ENCODE measurements at regions not wholly inside any gene's neighbourhood (a gene's known extent, or its start where the extent isn't known, plus 50 kb on each side); places are given as distances from the start of the nearest gene placed in this dataset.

DNA sequence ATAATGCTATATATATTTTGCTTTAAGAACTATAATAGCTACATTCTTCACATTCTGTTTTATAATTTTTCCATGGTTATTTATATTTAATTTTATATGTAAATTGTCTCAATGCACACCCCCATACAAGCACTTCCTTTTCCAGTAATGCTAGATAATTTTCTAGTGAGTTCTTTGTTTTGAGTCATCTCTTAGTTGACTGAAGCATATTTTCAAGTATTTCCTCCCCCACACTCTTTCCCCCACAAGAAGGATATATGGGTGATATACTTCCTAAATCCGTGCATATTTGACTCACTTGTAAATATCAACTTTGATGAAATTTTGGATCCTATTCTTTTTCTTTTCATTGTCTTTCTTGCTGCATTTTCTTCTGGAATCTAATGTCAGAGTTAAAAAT lies 82.1 kb upstream of the SRSF6 start:
- ChIA-PET POLR2A (no interaction called here), CTCF (interaction anchor here (0.7 kb wide), 1 partner anchor 45 kb away, joined by 3 read pairs; no protein-coding TSS in a partner anchor)
- TF ChIP-seq FOXM1 (IDR thresholded peaks at IDR 0.05; ENCODE audit: borderline replicate concordance) (no peak), NFRKB (IDR thresholded peaks at IDR 0.05) (no peak), SP1 (IDR thresholded peaks at IDR 0.05) (no peak), BHLHE40 (IDR thresholded peaks at IDR 0.05; ENCODE audit: borderline replicate concordance) (no peak), FOXK2 (IDR thresholded peaks at IDR 0.05) (no peak), LEF1 (IDR thresholded peaks at IDR 0.05; ENCODE audit: borderline replicate concordance) (no peak), ARNT (IDR thresholded peaks at IDR 0.05) (no peak), ZNF384 (IDR thresholded peaks at IDR 0.05) (no peak), TARDBP (IDR thresholded peaks at IDR 0.05) (no peak), FOXA1 (IDR thresholded peaks at IDR 0.05) (no peak), CTBP1 (IDR thresholded peaks at IDR 0.05; ENCODE audit: borderline replicate concordance) (no peak), SUZ12 (IDR thresholded peaks at IDR 0.05) (no peak), ELF4 (IDR thresholded peaks at IDR 0.05) (no peak), HDGF (IDR thresholded peaks at IDR 0.05; ENCODE audit: borderline replicate concordance) (no peak), L3MBTL2 (conservative IDR thresholded peaks at IDR 0.05) (no peak)
- TF ChIP-seq, protein P1, sequence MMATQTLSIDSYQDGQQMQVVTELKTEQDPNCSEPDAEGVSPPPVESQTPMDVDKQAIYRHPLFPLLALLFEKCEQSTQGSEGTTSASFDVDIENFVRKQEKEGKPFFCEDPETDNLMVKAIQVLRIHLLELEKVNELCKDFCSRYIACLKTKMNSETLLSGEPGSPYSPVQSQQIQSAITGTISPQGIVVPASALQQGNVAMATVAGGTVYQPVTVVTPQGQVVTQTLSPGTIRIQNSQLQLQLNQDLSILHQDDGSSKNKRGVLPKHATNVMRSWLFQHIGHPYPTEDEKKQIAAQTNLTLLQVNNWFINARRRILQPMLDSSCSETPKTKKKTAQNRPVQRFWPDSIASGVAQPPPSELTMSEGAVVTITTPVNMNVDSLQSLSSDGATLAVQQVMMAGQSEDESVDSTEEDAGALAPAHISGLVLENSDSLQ (IDR thresholded peaks at IDR 0.05) = no peak
- DNase-seq (ENCODE audit: extremely low spot score) = no peak

DNA sequence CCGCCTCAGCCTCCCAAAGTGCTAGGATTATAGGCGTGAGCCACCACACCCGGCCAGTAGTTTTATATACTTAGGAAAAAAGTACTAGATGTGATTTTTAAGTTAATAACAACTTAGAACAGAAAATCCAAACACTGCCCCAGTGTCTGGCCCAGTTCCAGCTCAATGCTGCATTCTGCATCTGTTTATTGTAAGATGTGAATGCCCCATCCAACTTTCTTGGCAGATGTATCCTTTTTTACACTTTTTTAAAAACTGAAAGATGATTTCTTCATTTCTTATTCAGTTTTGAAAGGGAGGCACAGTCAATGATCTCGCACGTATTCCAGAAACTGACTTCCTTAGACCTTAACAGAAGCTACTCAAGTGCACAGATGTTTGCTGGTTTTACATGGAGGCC lies 85.6 kb upstream of the SRSF6 start:
- DNase-seq (ENCODE audit: extremely low spot score) = no peak
- CTCF ChIA-PET = no interaction called here
- POLR2A ChIA-PET = no interaction called here
- no peak for TF ChIP-seq HDGF (IDR thresholded peaks at IDR 0.05; ENCODE audit: borderline replicate concordance)
- no peak for TF ChIP-seq NFRKB (IDR thresholded peaks at IDR 0.05)
- no peak for TF ChIP-seq ARNT (IDR thresholded peaks at IDR 0.05)
- TF ChIP-seq FOXK2 (IDR thresholded peaks at IDR 0.05) = no peak
- TF ChIP-seq ZNF384 (IDR thresholded peaks at IDR 0.05) = no peak
- TF ChIP-seq, protein P1 (IDR thresholded peaks at IDR 0.05) = no peak
- TF ChIP-seq SUZ12 (IDR thresholded peaks at IDR 0.05) = no peak
- no peak for TF ChIP-seq FOXM1 (IDR thresholded peaks at IDR 0.05; ENCODE audit: borderline replicate concordance)
- no peak for TF ChIP-seq ELF4 (IDR thresholded peaks at IDR 0.05)
- no peak for TF ChIP-seq SP1 (IDR thresholded peaks at IDR 0.05)

GRCh38 chr20:43365691-43366090 lies 92.0 kb upstream of the SRSF6 start:
- ChIA-PET POLR2A (no interaction called here), CTCF (no interaction called here)
- no peak for DNase-seq (ENCODE audit: extremely low spot score)
- TF ChIP-seq BHLHE40 (IDR thresholded peaks at IDR 0.05; ENCODE audit: borderline replicate concordance) (no peak), ARNT (IDR thresholded peaks at IDR 0.05) (no peak), SP1 (IDR thresholded peaks at IDR 0.05) (no peak), L3MBTL2 (conservative IDR thresholded peaks at IDR 0.05) (no peak), LEF1 (IDR thresholded peaks at IDR 0.05; ENCODE audit: borderline replicate concordance) (no peak), FOXA1 (IDR thresholded peaks at IDR 0.05) (no peak), TARDBP (IDR thresholded peaks at IDR 0.05) (no peak), FOXM1 (IDR thresholded peaks at IDR 0.05; ENCODE audit: borderline replicate concordance) (no peak), ELF4 (IDR thresholded peaks at IDR 0.05) (no peak), HDGF (IDR thresholded peaks at IDR 0.05; ENCODE audit: borderline replicate concordance) (no peak), FOXK2 (IDR thresholded peaks at IDR 0.05) (no peak), CTBP1 (IDR thresholded peaks at IDR 0.05; ENCODE audit: borderline replicate concordance) (no peak)
- TF ChIP-seq, protein P1 (IDR thresholded peaks at IDR 0.05) = no peak

GRCh38 chr20:43364001-43364400 lies 93.7 kb upstream of the SRSF6 start:
- DNase-seq (ENCODE audit: extremely low spot score) = no peak
- POLR2A ChIA-PET = no interaction called here
- no peak for TF ChIP-seq NFRKB (IDR thresholded peaks at IDR 0.05)
- no peak for TF ChIP-seq ARNT (IDR thresholded peaks at IDR 0.05)
- no peak for TF ChIP-seq CTBP1 (IDR thresholded peaks at IDR 0.05; ENCODE audit: borderline replicate concordance)
- no peak for TF ChIP-seq TARDBP (IDR thresholded peaks at IDR 0.05)
- TF ChIP-seq LEF1 (IDR thresholded peaks at IDR 0.05; ENCODE audit: borderline replicate concordance) = no peak
- no peak for TF ChIP-seq SUZ12 (IDR thresholded peaks at IDR 0.05)
- no peak for TF ChIP-seq SP1 (IDR thresholded peaks at IDR 0.05)
- TF ChIP-seq ELF4 (IDR thresholded peaks at IDR 0.05) = no peak
- no peak for TF ChIP-seq FOXK2 (IDR thresholded peaks at IDR 0.05)
- TF ChIP-seq ZNF384 (IDR thresholded peaks at IDR 0.05) = no peak
- TF ChIP-seq BHLHE40 (IDR thresholded peaks at IDR 0.05; ENCODE audit: borderline replicate concordance) = no peak
- TF ChIP-seq, protein P1 (IDR thresholded peaks at IDR 0.05) = no peak
- TF ChIP-seq FOXM1 (IDR thresholded peaks at IDR 0.05; ENCODE audit: borderline replicate concordance) = no peak
- TF ChIP-seq HDGF (IDR thresholded peaks at IDR 0.05; ENCODE audit: borderline replicate concordance) = no peak
- no peak for TF ChIP-seq L3MBTL2 (conservative IDR thresholded peaks at IDR 0.05)
- CTCF ChIA-PET = no interaction called here

GRCh38 chr20:43363506-43363905 lies 94.2 kb upstream of the SRSF6 start:
- CTCF ChIA-PET = no interaction called here
- POLR2A ChIA-PET = no interaction called here
- no peak for DNase-seq (ENCODE audit: extremely low spot score)
- TF ChIP-seq FOXK2 (IDR thresholded peaks at IDR 0.05) (no peak), ELF4 (IDR thresholded peaks at IDR 0.05) (no peak), NFRKB (IDR thresholded peaks at IDR 0.05) (no peak), ARNT (IDR thresholded peaks at IDR 0.05) (no peak), ZNF384 (IDR thresholded peaks at IDR 0.05) (no peak), TARDBP (IDR thresholded peaks at IDR 0.05) (no peak), FOXA1 (IDR thresholded peaks at IDR 0.05) (no peak), FOXM1 (IDR thresholded peaks at IDR 0.05; ENCODE audit: borderline replicate concordance) (no peak), SUZ12 (IDR thresholded peaks at IDR 0.05) (no peak), SP1 (IDR thresholded peaks at IDR 0.05) (no peak), CTBP1 (IDR thresholded peaks at IDR 0.05; ENCODE audit: borderline replicate concordance) (no peak), L3MBTL2 (conservative IDR thresholded peaks at IDR 0.05) (no peak), LEF1 (IDR thresholded peaks at IDR 0.05; ENCODE audit: borderline replicate concordance) (no peak), HDGF (IDR thresholded peaks at IDR 0.05; ENCODE audit: borderline replicate concordance) (no peak), BHLHE40 (IDR thresholded peaks at IDR 0.05; ENCODE audit: borderline replicate concordance) (no peak)
- TF ChIP-seq, protein P1 (IDR thresholded peaks at IDR 0.05) = no peak
